Mesenchymal stem cell (in vitro differentiated cells and primary cell): ENCODE measurements at regions not wholly inside any gene's neighbourhood (a gene's known extent, or its start where the extent isn't known, plus 50 kb on each side); places are given as distances from the start of the nearest gene placed in this dataset.

Source experiments
- DNase-seq: peaks from one replicate; pipeline ENCODE4 v3.0.0-alpha.2; 2013
- H2AFZ ChIP-seq: one replicate; pipeline ENCODE4 v1.6.1; 2013; ENCODE audit warnings: low read depth, mild to moderate bottlenecking, control low read depth, inconsistent platforms, low read length, moderate library complexity
- H2AK5ac ChIP-seq: 2 replicates; pipeline ENCODE4 v1.6.1; 2013; ENCODE audit warnings: low read length, moderate library complexity, mild to moderate bottlenecking, inconsistent platforms; ENCODE audit not compliant: severe bottlenecking
- H2BK120ac ChIP-seq: one replicate; pipeline ENCODE4 v1.6.1; 2013; ENCODE audit warnings: low read depth, mild to moderate bottlenecking, inconsistent platforms, low read length, moderate library complexity
- H2BK12ac ChIP-seq, 2 experiments: one replicate each; pipeline ENCODE4 v1.6.1; 2013; ENCODE audit warnings: inconsistent platforms in 2 of 2, low read length in 2 of 2, mild to moderate bottlenecking in 2 of 2, moderate library complexity in 2 of 2, control low read depth in 1 of 2
- H2BK15ac ChIP-seq: one replicate; pipeline ENCODE4 v1.6.1; 2013; ENCODE audit warnings: mild to moderate bottlenecking, low read depth, inconsistent platforms; ENCODE audit not compliant: poor library complexity, severe bottlenecking
- H2BK5ac ChIP-seq: 2 replicates; pipeline ENCODE4 v1.6.1; 2013; ENCODE audit warnings: low read depth, mild to moderate bottlenecking, low read length, control low read depth, inconsistent platforms; ENCODE audit not compliant: poor library complexity, severe bottlenecking
- H3K14ac ChIP-seq, 2 experiments: one replicate each; pipeline ENCODE4 v1.6.1; 2013; ENCODE audit warnings: inconsistent platforms in 2 of 2, low read length in 2 of 2, control low read depth in 1 of 2, mild to moderate bottlenecking in 1 of 2, moderate library complexity in 1 of 2
- H3K18ac ChIP-seq, 2 experiments: one replicate each; pipeline ENCODE4 v1.6.1; 2013; ENCODE audit warnings: inconsistent platforms in 2 of 2, low read length in 2 of 2, control low read depth in 1 of 2, low read depth in 1 of 2, mild to moderate bottlenecking in 1 of 2
- H3K23ac ChIP-seq, 2 experiments: one replicate each; pipeline ENCODE4 v1.6.1; 2013; ENCODE audit warnings: inconsistent platforms in 2 of 2, low read length in 2 of 2, mild to moderate bottlenecking in 2 of 2, moderate library complexity in 2 of 2, control low read depth in 1 of 2
- H3K27ac ChIP-seq: 2 replicates; pipeline ENCODE4 v1.5.1; 2013; ENCODE audit warnings: mild to moderate bottlenecking, moderate library complexity, low read length, control low read depth, inconsistent platforms; ENCODE audit not compliant: poor library complexity, severe bottlenecking
- H3K27me3 ChIP-seq, 2 experiments: 2 replicates each; pipeline versions ENCODE4 v1.6.1 to v1.7.0; 2013; ENCODE audit warnings: low read length in 2 of 2, mild to moderate bottlenecking in 2 of 2, moderate library complexity in 2 of 2, control low read depth in 1 of 2, inconsistent platforms in 1 of 2; ENCODE audit not compliant: control insufficient read depth in 1 of 2, insufficient read depth in 1 of 2
- H3K36me3 ChIP-seq, 2 experiments: 2 replicates each; pipeline versions ENCODE4 v1.6.1 to v1.7.0; 2013; ENCODE audit warnings: low read length in 2 of 2, control low read depth in 1 of 2, inconsistent platforms in 1 of 2, low read depth in 1 of 2, mild to moderate bottlenecking in 1 of 2; ENCODE audit not compliant: insufficient read depth in 2 of 2, control insufficient read depth in 1 of 2
- H3K4ac ChIP-seq, 2 experiments: one replicate each; pipeline ENCODE4 v1.6.1; 2013; ENCODE audit warnings: inconsistent platforms in 2 of 2, low read length in 2 of 2, mild to moderate bottlenecking in 2 of 2, moderate library complexity in 2 of 2, control low read depth in 1 of 2, low read depth in 1 of 2
- H3K4me1 ChIP-seq: 2 replicates; pipeline ENCODE4 v1.6.1; 2013; ENCODE audit warnings: low read depth, low read length, control low read depth; ENCODE audit not compliant: control insufficient read depth, insufficient read depth
- H3K4me2 ChIP-seq: 2 replicates; pipeline ENCODE4 v1.6.1; 2013; ENCODE audit warnings: low read length, mild to moderate bottlenecking, inconsistent platforms; ENCODE audit not compliant: poor library complexity, severe bottlenecking
- H3K4me3 ChIP-seq, 2 experiments: 2 replicates each; pipeline versions ENCODE4 v1.5.1 to v1.7.0; 2013; ENCODE audit warnings: low read length in 2 of 2, mild to moderate bottlenecking in 2 of 2, control low read depth in 1 of 2, low read depth in 1 of 2; ENCODE audit not compliant: insufficient read depth in 1 of 2
- H3K79me1 ChIP-seq: replicated peaks from 2 replicates; pipeline ENCODE4 v1.6.1; 2013; ENCODE audit warnings: mild to moderate bottlenecking, control low read depth, low read length, inconsistent platforms; ENCODE audit not compliant: poor library complexity, severe bottlenecking
- H3K9ac ChIP-seq: 2 replicates; pipeline ENCODE4 v1.7.0; 2013; ENCODE audit warnings: mild to moderate bottlenecking, low read length, moderate library complexity
- H3K9me3 ChIP-seq: 2 replicates; pipeline ENCODE4 v1.7.0; 2013; ENCODE audit warnings: mild to moderate bottlenecking, low read length; ENCODE audit not compliant: control insufficient read depth
- H4K8ac ChIP-seq: one replicate; pipeline ENCODE4 v1.6.1; 2013; ENCODE audit warnings: inconsistent platforms, mild to moderate bottlenecking, low read length, moderate library complexity
- H4K91ac ChIP-seq: one replicate; pipeline ENCODE4 v1.6.1; 2013; ENCODE audit warnings: mild to moderate bottlenecking, low read length, inconsistent platforms
- WGBS: methylation state at CpG from one replicate; pipeline ENCODE4 v1.1.7; 2013; ENCODE audit warnings: mixed read lengths; 5-methylcytosine and 5-hydroxymethylcytosine counted together

GRCh38 chr4:71251261-71251660 lies 87.6 kb upstream of the SLC4A4 start:
- Histone ChIP-seq H3K27me3 (no peaks in the 10 kb centered on the region), H3K36me3 (no peaks in the 10 kb centered on the region), H3K18ac (no peak overlapping the region), H2BK120ac (no peak overlapping the region), H2BK15ac (no peak overlapping the region), H2BK12ac (no peak overlapping the region), H3K9ac (peak overlapping the region; percentile 34), H3K27ac (no peak overlapping the region), H3K14ac (no peak overlapping the region), H3K4me3 (no peak overlapping the region), H2AK5ac (no peak overlapping the region), H4K8ac (no peak overlapping the region), H3K4me2 (no peak overlapping the region), H2AFZ (no peak overlapping the region), H2BK5ac (no peak overlapping the region), H3K79me1 (no peaks in the 10 kb centered on the region), H3K4me1 (no peaks in the 10 kb centered on the region), H4K91ac (no peak overlapping the region), H3K9me3 (no peaks in the 10 kb centered on the region), H3K23ac (no peak overlapping the region), H3K4ac (no peak overlapping the region)
- 58% methylated on average over 2 of the region's 2 CpGs for WGBS
- no peak for DNase-seq

GRCh38 chr4:71253545-71253944 lies 85.3 kb upstream of the SLC4A4 start:
- Histone ChIP-seq H3K4ac (no peak overlapping the region), H2BK12ac (no peak overlapping the region), H3K9ac (peak overlapping the region; percentile 34), H4K8ac (no peak overlapping the region), H3K27me3 (no peaks in the 10 kb centered on the region), H3K23ac (no peak overlapping the region), H3K18ac (no peak overlapping the region), H3K9me3 (no peaks in the 10 kb centered on the region), H2BK5ac (no peak overlapping the region), H3K4me1 (no peaks in the 10 kb centered on the region), H4K91ac (no peak overlapping the region), H2BK15ac (no peak overlapping the region), H2AFZ (no peak overlapping the region), H2BK120ac (no peak overlapping the region), H3K4me2 (no peak overlapping the region), H3K4me3 (peak overlapping the region in 1 of 2 experiments; percentile 50), H3K27ac (no peak overlapping the region), H3K79me1 (peaks cover 1% of the 10 kb centered on the region), H3K14ac (no peak overlapping the region), H3K36me3 (no peaks in the 10 kb centered on the region), H2AK5ac (no peak overlapping the region)
- no peak for DNase-seq
- no CpG with 5 or more reads among the region's 1 CpG for WGBS

GRCh38 chr4:71254451-71255012 lies 84.3 kb upstream of the SLC4A4 start:
- Histone ChIP-seq H3K4me2 (no peak overlapping the region), H2BK5ac (no peak overlapping the region), H2BK120ac (no peak overlapping the region), H3K4ac (no peak overlapping the region), H3K27ac (no peak overlapping the region), H4K91ac (no peak overlapping the region), H2BK12ac (no peak overlapping the region), H2AK5ac (no peak overlapping the region), H4K8ac (no peak overlapping the region), H2BK15ac (no peak overlapping the region), H3K14ac (no peak overlapping the region), H3K79me1 (peaks cover 5% of the 10 kb centered on the region), H3K9me3 (no peaks in the 10 kb centered on the region), H3K23ac (no peak overlapping the region), H3K18ac (no peak overlapping the region), H3K4me3 (peak overlapping the region in 1 of 2 experiments; percentile 50), H3K4me1 (no peaks in the 10 kb centered on the region), H3K9ac (peak overlapping the region; percentile 34), H2AFZ (no peak overlapping the region), H3K27me3 (no peaks in the 10 kb centered on the region), H3K36me3 (no peaks in the 10 kb centered on the region)
- no peak for DNase-seq
- WGBS, result 100% methylated on average over 1 of the region's 2 CpGs

GRCh38 chr4:71255976-71256375 lies 82.8 kb upstream of the SLC4A4 start:
- no peak overlapping the region for H3K14ac ChIP-seq
- H3K4ac ChIP-seq, result no peak overlapping the region
- H3K36me3 ChIP-seq, result no peaks in the 10 kb centered on the region
- H2AFZ ChIP-seq, result no peak overlapping the region
- no peak overlapping the region for H3K4me2 ChIP-seq
- H2AK5ac ChIP-seq, result no peak overlapping the region
- H3K18ac ChIP-seq, result no peak overlapping the region
- no peak overlapping the region for H3K9ac ChIP-seq
- H4K8ac ChIP-seq, result no peak overlapping the region
- H4K91ac ChIP-seq, result no peak overlapping the region
- peaks cover 6% of the 10 kb centered on the region for H3K79me1 ChIP-seq
- DNase-seq, result no peak
- H3K27ac ChIP-seq, result no peak overlapping the region
- WGBS, result 99% methylated on average over 1 of the region's 1 CpG
- no peak overlapping the region for H2BK120ac ChIP-seq
- H3K27me3 ChIP-seq, result no peaks in the 10 kb centered on the region
- H3K23ac ChIP-seq, result no peak overlapping the region
- H3K9me3 ChIP-seq, result no peaks in the 10 kb centered on the region
- H2BK12ac ChIP-seq, result no peak overlapping the region
- no peak overlapping the region for H2BK15ac ChIP-seq
- no peaks in the 10 kb centered on the region for H3K4me1 ChIP-seq
- no peak overlapping the region for H2BK5ac ChIP-seq
- no peak overlapping the region for H3K4me3 ChIP-seq
